ENCODE measurements at regions not wholly inside any gene's neighbourhood (a gene's known extent, or its start where the extent isn't known, plus 50 kb on each side); places are given as distances from the start of the nearest gene placed in this dataset.

- no peak for TF ChIP-seq CREB5 (CRISPR knock-in tag; IDR thresholded peaks at IDR 0.05; ENCODE audit: low read depth)
- TF ChIP-seq TOX (CRISPR knock-in tag; IDR thresholded peaks at IDR 0.05; ENCODE audit: borderline replicate concordance): no peak
- TF ChIP-seq ZNF565 (CRISPR knock-in tag; conservative IDR thresholded peaks at IDR 0.05; ENCODE audit: low read depth): no peak
- no peak for TF ChIP-seq RARB (CRISPR knock-in tag; IDR thresholded peaks at IDR 0.05)
- TF ChIP-seq PATZ1 (CRISPR knock-in tag; IDR thresholded peaks at IDR 0.05; ENCODE audit: borderline replicate concordance): no peak
- TF ChIP-seq CSDC2 (CRISPR knock-in tag; IDR thresholded peaks at IDR 0.05): no peak
- no peak for TF ChIP-seq ESRRG (CRISPR knock-in tag; IDR thresholded peaks at IDR 0.05)
- TF ChIP-seq ZNF8 (CRISPR knock-in tag; IDR thresholded peaks at IDR 0.05): no peak
- no peak for TF ChIP-seq ARNTL (CRISPR knock-in tag; IDR thresholded peaks at IDR 0.05; ENCODE audit: borderline replicate concordance, low read depth)
- TF ChIP-seq ZFP3 (CRISPR knock-in tag; IDR thresholded peaks at IDR 0.05): no peak
- TF ChIP-seq ZFP30 (CRISPR knock-in tag; IDR thresholded peaks at IDR 0.05): no peak
- TF ChIP-seq BACH2 (CRISPR knock-in tag; IDR thresholded peaks at IDR 0.05; ENCODE audit: borderline replicate concordance): no peak
- no peak for TF ChIP-seq TCF4 (CRISPR knock-in tag; IDR thresholded peaks at IDR 0.05; ENCODE audit: borderline replicate concordance)
- no peak for TF ChIP-seq SNAI2 (CRISPR knock-in tag; IDR thresholded peaks at IDR 0.05)
Observed at GRCh38 chr20:7147220-7147601, 379.7 kb downstream of the BMP2 start.

All from SK-N-SH treated with all-trans-retinoic acid at 6 μM for 48 hours (cell line).